ENCODE measurements at regions not wholly inside any gene's neighbourhood (a gene's known extent, or its start where the extent isn't known, plus 50 kb on each side); places are given as distances from the start of the nearest gene placed in this dataset.

DNA sequence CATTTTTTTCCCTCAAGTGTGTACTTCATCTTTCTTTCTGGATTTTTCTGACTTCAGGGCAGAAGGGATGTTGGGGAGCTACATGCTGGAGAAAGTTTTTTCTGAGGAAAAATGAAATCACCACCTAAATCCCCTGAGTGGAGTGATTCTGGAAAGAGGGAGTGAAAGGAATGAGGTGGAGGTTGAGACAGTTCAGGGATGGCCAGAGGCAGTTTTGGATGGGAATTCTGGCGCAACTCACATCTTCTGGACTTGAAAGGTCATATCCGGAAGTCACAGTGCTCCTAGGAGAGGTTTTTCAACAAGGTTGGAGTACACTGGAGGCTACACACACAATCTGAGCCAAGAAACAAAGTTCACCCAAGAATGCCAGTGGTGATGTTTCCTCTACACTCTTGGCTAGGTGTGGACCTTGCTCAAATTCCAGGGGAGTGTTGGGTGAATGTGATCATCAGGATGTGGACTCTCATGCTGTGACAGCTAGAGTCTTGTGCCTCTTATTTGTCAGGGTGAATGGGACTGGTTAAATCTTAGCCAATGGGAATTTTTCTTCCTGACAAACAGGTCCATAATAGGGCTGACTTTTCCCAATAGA, 161.5 kb downstream of the HLX start:
- no peak for TF ChIP-seq EZH2 (IDR thresholded peaks at IDR 0.05; ENCODE audit: insufficient read depth, low read length)
- TF ChIP-seq, protein P1, sequence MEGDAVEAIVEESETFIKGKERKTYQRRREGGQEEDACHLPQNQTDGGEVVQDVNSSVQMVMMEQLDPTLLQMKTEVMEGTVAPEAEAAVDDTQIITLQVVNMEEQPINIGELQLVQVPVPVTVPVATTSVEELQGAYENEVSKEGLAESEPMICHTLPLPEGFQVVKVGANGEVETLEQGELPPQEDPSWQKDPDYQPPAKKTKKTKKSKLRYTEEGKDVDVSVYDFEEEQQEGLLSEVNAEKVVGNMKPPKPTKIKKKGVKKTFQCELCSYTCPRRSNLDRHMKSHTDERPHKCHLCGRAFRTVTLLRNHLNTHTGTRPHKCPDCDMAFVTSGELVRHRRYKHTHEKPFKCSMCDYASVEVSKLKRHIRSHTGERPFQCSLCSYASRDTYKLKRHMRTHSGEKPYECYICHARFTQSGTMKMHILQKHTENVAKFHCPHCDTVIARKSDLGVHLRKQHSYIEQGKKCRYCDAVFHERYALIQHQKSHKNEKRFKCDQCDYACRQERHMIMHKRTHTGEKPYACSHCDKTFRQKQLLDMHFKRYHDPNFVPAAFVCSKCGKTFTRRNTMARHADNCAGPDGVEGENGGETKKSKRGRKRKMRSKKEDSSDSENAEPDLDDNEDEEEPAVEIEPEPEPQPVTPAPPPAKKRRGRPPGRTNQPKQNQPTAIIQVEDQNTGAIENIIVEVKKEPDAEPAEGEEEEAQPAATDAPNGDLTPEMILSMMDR (IDR thresholded peaks at IDR 0.05; ENCODE audit: insufficient read depth, low read depth, low read length) = no peak

Data from astrocyte (in vitro differentiated cells and primary cell).